NT2/D1 (cell line): ENCODE measurements at regions not wholly inside any gene's neighbourhood (a gene's known extent, or its start where the extent isn't known, plus 50 kb on each side); places are given as distances from the start of the nearest gene placed in this dataset.

Source experiments
- DNase-seq: peaks from one replicate; pipeline ENCODE4 v3.0.0-alpha.2; 2011; ENCODE audit warnings: low read depth, low spot score
- H3K27me3 ChIP-seq: 2 replicates; pipeline ENCODE4 v1.6.0; 2011; ENCODE audit warnings: mild to moderate bottlenecking; ENCODE audit not compliant: insufficient read length, insufficient read depth
- H3K36me3 ChIP-seq: 2 replicates; pipeline ENCODE4 v1.6.1; 2011; ENCODE audit warnings: mild to moderate bottlenecking, low read length, mixed read lengths; ENCODE audit not compliant: insufficient read depth, insufficient read length
- H3K4me1 ChIP-seq: 2 replicates; pipeline ENCODE4 v1.5.1; 2011; ENCODE audit not compliant: insufficient read depth, insufficient read length
- H3K4me3 ChIP-seq: 2 replicates; pipeline ENCODE4 v1.5.1; 2011; ENCODE audit warnings: low read depth; ENCODE audit not compliant: insufficient read length
- H3K9ac ChIP-seq: 2 replicates; pipeline ENCODE4 v1.6.0; 2011; ENCODE audit warnings: low read depth; ENCODE audit not compliant: insufficient read length
- H3K9me3 ChIP-seq: 2 replicates; pipeline ENCODE4 v1.5.1; 2011; ENCODE audit warnings: mild to moderate bottlenecking, low read length; ENCODE audit not compliant: insufficient read depth
- SUZ12 ChIP-seq: IDR thresholded peaks from 2 replicates; pipeline ENCODE4 v1.6.1; 2011; ENCODE audit not compliant: insufficient read length, insufficient read depth; ENCODE audit errors: extremely low read depth
- YY1 ChIP-seq: IDR thresholded peaks from 2 replicates; pipeline ENCODE4 v1.6.1; 2011; ENCODE audit not compliant: insufficient read length, insufficient read depth
- ZNF274 ChIP-seq: IDR thresholded peaks from 2 replicates; pipeline ENCODE4 v1.6.1; 2011; ENCODE audit warnings: mild to moderate bottlenecking, low read depth, low read length

DNA sequence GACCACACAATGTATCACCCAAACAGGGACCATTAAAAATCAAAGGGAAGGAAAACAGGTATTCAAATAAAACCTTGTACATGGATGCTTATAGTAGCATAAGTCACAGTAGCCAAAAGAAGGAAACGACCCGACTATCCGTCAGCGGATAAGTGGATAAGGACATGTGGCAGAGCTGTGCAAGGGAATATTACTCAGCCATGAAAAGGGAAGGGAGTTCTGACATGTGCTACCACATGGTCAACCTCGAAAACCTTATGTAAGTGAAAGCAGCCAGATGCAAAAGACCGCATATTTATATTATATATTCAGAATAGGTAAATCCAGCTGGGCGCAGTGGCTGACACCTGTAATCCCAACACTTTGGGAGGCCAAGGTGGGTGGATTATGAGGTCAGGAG lies 193.3 kb downstream of the NPHP4 start:
- H3K9ac ChIP-seq, result no peak overlapping the region
- H3K4me3 ChIP-seq, result no peak overlapping the region
- no peaks in the 10 kb centered on the region for H3K36me3 ChIP-seq
- no peaks in the 10 kb centered on the region for H3K27me3 ChIP-seq
- no peak for DNase-seq
- no peak for TF ChIP-seq ZNF274
- TF ChIP-seq YY1, result no peak
- TF ChIP-seq SUZ12, result no peak
- H3K9me3 ChIP-seq, result no peaks in the 10 kb centered on the region; the same call in 1 of the 2 replicates
- peaks cover 3% of the 10 kb centered on the region for H3K4me1 ChIP-seq

DNA sequence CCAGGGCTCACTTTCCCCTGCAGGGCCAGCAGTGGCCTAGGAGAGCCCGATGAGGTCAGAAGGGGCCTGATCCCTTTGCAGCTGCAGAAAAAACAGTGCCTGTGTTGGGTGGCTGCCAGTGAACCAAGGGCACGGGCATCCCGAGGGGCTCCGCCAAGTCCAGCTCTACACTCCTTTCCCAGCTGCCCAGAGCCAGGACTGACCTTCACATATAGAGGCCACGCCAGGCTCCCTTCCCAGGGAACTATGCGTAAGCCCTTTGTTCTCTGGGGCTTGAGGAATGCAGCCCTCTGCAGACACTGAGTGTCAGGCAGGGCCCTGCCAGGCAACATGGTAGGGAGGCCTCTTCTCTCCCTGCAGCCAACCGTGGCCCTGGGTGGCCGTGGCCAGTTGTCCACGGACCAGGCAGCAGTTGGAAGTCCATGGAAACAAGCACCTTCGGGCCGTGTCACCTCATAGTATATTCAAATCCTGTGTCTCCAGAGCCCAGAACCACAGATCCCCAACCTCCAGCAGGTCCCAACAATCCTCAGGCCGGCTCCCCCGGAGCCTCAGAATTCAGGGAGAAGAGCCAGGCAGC lies 194.0 kb downstream of the NPHP4 start:
- no peak for TF ChIP-seq YY1
- TF ChIP-seq SUZ12, result no peak
- TF ChIP-seq ZNF274, result no peak
- Histone ChIP-seq H3K9ac (no peak overlapping the region), H3K4me3 (no peak overlapping the region), H3K9me3 (no peaks in the 10 kb centered on the region; the same call in 1 of the 2 replicates), H3K4me1 (peaks cover 3% of the 10 kb centered on the region), H3K36me3 (no peaks in the 10 kb centered on the region), H3K27me3 (no peaks in the 10 kb centered on the region)
- DNase-seq, result peak; percentile 47

DNA sequence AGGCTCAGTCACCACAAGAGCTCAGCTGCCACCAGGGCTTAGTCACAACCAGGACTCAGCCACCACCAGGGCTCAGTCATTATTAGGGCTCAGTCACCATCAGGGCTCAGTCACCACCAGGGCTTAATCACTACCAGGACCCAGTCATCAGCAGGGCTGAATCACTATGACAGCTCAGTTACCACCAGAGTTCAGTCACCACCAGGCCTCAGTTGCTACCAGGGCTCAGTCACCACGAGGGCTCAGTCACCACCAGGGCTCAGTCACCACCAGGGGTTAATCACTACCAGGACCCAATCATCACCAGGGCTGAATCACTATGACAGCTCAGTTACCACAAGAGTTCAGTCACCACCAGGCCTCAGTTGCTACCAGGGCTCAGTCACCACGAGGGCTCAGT lies 196.2 kb downstream of the NPHP4 start:
- Histone ChIP-seq H3K9me3 (no peaks in the 10 kb centered on the region), H3K4me3 (no peak overlapping the region), H3K4me1 (peaks cover 3% of the 10 kb centered on the region), H3K9ac (no peak overlapping the region), H3K36me3 (no peaks in the 10 kb centered on the region), H3K27me3 (no peaks in the 10 kb centered on the region)
- no peak for DNase-seq
- TF ChIP-seq ZNF274, result no peak
- no peak for TF ChIP-seq YY1
- no peak for TF ChIP-seq SUZ12

DNA sequence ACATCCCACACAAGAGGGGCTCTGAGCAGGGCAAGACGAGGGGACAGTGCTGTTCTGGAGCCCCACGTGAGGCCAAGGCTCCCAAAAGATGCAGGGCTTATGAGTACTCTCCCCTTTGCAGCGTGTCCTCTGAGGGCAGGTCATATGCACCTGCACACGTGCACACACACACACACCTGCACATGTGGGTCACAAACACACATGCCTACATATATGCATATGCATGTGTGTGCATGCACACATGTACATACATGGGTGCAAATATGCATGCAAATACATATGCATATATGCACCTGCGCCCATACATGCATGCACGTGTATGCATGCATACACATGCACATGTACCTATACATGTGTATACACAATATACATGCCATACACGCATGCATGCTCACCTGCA lies 197.9 kb downstream of the NPHP4 start:
- peaks cover 7% of the 10 kb centered on the region; the same call in 1 of the 2 replicates for H3K9me3 ChIP-seq
- TF ChIP-seq ZNF274, result no peak
- no peak for TF ChIP-seq SUZ12
- TF ChIP-seq YY1, result no peak
- no peaks in the 10 kb centered on the region for H3K4me1 ChIP-seq
- no peaks in the 10 kb centered on the region for H3K36me3 ChIP-seq
- no peak for DNase-seq
- H3K9ac ChIP-seq, result no peak overlapping the region
- no peaks in the 10 kb centered on the region for H3K27me3 ChIP-seq
- no peak overlapping the region for H3K4me3 ChIP-seq

DNA sequence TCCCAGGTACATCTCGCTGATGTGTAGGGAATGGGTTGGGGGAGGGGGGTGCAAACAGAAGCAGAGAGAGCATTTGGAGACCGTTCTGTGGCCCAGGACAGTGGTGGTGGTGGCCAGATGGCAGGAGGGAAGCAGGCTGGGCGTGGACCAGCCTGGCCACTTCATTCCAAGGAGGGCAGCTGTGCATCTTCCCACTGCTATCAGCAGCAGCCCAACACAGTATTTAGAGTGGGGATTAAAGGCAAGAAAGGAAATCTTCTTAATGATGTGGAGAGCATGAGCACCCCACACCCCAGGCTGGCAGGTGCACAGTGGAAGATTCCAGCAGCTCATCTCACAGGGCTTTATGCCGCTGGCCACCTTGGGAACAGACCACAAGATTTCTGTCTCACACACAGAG lies 198.7 kb downstream of the NPHP4 start:
- no peak overlapping the region for H3K4me3 ChIP-seq
- peaks cover 7% of the 10 kb centered on the region; the same call in 1 of the 2 replicates for H3K9me3 ChIP-seq
- TF ChIP-seq ZNF274, result no peak
- TF ChIP-seq YY1, result no peak
- no peak for TF ChIP-seq SUZ12
- H3K36me3 ChIP-seq, result no peaks in the 10 kb centered on the region
- no peak for DNase-seq
- H3K4me1 ChIP-seq, result no peaks in the 10 kb centered on the region
- no peak overlapping the region for H3K9ac ChIP-seq
- H3K27me3 ChIP-seq, result no peaks in the 10 kb centered on the region

DNA sequence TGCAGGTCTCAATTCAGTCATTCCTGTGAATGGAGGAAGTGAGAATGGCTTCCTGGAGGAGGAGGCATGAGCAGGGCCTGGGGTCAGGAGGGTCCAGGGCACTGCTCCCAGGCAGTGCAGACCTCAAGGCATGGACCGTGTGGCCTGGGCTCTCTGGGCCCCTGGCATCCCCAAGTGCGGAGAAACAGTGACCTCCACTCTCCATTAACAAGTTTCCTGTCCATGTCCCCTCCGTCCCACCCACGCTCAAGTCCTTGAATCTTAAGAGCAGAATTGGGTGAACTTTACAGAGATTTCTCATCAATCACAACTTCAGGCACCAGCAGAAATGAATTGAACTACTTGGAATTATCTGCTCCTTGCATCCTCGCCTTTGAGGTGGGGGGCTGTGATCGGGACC lies 211.1 kb downstream of the NPHP4 start:
- no peak for DNase-seq
- TF ChIP-seq SUZ12 (no peak), ZNF274 (no peak), YY1 (no peak)
- no peak overlapping the region for H3K9ac ChIP-seq

DNA sequence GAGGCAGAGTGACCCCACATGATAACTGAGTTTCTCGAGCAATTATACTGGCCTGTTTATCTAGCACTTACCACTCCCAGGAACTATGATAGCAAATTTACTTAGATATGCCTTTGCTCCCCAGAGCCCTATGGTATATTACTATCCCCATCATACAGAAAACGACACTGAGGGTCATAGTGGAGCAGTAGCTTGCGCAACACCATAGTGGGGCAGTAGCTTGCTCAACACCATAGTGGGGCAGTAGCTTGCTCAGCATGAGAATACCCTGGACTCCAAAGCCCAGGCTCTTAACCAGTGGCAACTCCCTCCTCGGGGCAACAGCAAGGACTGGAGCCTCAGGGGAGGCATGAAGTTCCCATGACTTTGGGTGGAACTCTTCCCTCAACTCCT lies 211.9 kb downstream of the NPHP4 start:
- no peaks in the 10 kb centered on the region for H3K36me3 ChIP-seq
- no peaks in the 10 kb centered on the region for H3K4me1 ChIP-seq
- no peak for DNase-seq
- H3K9ac ChIP-seq, result no peak overlapping the region
- H3K9me3 ChIP-seq, result no peaks in the 10 kb centered on the region
- no peak overlapping the region for H3K4me3 ChIP-seq
- H3K27me3 ChIP-seq, result no peaks in the 10 kb centered on the region
- TF ChIP-seq ZNF274, result no peak
- TF ChIP-seq YY1, result no peak
- no peak for TF ChIP-seq SUZ12

More for the DNA sequence above, 211.1 kb downstream of the NPHP4 start:
- Histone ChIP-seq H3K4me3 (no peak overlapping the region), H3K4me1 (no peaks in the 10 kb centered on the region), H3K27me3 (no peaks in the 10 kb centered on the region), H3K36me3 (no peaks in the 10 kb centered on the region), H3K9me3 (no peaks in the 10 kb centered on the region)
